GM21619 (cell line): ENCODE measurements at regions not wholly inside any gene's neighbourhood (a gene's known extent, or its start where the extent isn't known, plus 50 kb on each side); places are given as distances from the start of the nearest gene placed in this dataset.

Experiments
- ATAC-seq: cut with Tn5 transposase; IDR thresholded peaks from one replicate; pipeline ENCODE4 v1.9.1; 2021; ENCODE audit not compliant: unreplicated experiment

DNA sequence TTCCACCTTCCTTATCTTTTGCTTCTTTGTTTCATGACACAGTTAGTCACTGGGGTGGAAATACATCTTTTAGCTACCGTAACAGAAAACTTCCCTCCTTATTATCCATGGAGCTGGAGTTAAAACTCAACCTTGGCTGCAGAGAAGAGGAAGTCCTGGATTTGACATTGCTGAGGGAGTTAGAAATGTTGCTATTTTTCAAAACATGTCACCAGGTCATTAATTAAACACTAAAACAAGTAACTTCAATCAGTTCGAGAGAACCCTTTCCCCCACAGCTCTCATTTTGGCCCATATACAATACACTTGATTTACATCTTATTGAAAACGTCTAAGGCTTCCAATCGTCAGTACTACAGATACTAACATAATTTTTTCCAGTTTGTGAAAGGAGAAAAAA lies 237.9 kb upstream of the CD180 start:
- ATAC-seq: no peak

DNA sequence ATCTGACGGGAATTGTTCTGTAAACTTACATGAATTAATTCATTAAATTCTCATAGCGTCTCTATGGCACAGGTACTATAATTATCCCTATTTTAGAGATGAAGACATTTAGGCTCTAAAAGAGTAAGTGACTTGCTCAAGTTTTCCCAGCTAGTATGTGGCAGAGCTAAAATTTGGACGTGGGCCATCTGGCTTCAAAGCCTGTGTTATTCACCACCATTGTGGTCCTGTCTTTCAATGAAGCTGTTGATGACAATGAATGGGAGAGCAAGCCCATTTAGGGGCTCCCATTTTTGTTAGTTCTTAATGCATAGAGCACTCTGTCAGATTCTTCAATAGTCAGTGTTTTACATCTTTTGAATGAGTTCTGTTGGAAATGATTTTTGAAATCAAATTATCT lies 236.0 kb upstream of the CD180 start:
- no peak for ATAC-seq

DNA sequence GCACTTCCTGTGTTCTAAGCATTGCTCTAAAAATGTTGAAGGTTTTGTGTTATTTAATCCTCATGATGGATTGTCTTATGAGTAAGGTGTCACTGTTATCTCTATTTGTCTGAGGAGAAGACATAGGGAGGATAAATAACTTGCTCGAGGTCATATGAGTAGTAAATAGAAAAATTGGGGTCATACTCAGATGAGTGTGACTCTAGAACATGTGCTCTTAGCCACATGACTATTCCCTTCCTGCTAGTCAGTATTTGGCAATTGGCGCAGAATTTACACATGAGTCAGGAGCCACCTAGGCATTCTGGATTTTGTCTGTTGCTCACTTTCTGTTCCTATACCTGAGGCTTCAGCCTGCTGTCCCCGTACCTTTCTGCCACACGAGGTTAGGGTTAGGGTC lies 234.6 kb upstream of the CD180 start:
- no peak for ATAC-seq

DNA sequence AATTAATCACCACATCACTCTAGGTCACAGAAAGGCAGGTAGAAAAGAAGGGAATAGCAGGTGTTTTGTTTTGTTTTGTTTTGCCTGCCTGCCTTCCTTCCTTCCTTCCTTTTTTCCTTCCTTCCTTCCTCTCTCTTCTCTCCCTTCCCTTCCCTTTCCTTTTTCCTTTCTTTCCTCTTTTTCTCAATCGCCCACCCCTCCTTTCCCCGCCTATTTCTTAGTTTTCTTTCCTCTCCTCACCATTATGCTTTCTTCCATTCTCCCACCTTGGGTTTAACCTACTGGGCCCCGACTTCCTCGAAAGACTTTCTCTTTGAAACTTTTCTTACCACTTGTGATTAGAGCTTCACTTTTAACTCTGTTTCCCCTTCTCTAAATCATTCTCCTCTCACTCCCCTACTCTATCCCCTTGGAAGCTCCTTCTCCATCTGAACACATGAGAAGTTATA lies 231.3 kb upstream of the CD180 start:
- no peak for ATAC-seq

DNA sequence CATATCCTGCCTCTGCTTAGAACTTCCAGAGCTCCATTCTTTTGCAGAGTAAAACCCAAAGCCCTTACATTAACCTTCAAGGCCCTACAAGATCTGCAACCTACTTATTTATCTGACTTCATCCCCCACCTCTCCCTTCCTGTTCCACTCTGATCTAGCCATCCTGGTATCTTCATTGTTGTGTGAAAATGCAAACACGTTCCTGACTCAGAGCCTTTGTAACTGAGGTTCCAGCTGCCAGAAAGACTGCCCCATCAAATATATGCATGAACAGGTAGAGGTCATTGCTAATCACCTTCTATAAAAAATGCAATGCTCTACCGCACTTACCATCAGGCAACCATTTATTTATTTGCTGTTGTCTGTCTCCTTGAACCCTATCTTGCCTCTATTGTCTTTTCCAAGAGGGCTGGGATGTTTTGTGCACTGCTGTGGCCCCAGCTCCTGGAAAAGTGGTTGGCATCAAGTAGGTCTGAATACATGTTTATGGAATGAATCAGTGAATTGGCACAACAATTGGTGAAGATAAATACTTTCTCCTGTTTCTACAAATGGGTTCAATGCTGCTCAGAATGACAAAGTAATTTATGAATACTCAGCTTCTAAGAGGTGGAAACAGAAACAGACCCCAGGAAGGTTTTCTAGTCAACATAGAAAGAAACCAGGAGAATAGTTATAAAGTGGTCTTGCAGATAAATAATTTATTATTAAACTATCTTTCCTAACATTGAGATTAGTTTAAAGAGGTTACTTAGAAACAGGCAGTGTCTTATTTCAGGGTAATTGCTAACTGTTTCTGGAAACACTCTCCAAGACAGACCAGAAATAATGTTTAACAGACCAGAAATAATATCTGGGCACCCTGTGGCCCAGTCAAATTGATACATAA lies 230.6 kb upstream of the CD180 start:
- no peak for ATAC-seq

DNA sequence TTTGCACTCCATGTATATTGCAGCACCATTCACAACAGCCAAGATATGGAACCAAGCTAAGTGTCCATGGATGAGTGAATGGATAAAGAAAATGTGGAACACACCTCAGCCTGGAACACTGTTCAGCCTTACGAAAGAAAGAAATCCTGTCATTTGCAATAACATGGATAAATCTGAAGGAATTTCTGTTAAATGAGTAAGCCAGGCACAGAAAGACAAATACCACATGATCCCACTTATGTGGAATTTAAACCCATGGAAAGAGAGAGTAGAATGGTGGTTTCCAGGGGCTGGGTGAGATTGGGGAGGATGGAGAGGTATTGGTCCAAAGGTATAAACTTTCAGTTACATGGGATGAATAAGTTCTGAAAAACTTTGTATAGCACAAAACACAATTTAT lies 228.9 kb upstream of the CD180 start:
- no peak for ATAC-seq

DNA sequence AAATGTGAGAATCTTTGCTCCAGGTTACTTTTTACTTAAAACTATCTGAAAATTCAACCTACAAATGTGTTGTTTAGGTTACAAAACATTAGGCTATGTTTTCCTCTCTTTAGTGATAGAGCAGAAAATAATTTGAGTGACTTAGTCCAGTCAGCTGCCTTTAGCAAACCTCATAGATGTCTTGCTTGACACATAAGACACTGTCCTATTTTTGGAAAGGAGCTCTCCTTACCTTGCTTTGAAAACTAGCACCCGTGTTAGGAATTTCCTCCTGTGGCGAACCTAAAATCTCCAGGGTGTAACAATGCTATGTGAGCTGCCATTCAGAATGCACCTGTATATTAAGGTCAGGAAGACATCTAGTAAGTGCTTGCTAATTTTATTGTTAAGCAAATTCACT lies 221.2 kb upstream of the CD180 start:
- no peak for ATAC-seq

DNA sequence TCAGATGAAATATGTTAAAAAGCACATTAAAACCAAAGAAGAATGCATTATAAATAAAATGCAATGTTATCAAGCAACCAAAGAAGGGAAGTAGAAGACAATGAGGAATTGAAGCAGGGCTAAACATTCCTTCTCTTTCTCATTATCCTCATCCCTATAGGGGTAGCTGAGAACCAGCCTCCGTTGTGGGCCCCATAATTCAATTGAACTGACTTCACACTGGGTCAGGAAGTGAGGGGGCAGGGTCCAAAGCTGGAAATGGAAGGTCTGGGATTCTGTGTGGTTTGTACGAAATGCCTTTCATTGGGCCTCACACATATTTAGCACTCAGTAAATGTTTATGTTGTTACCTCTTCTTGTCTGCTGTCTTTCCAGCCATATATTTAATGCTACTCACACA lies 220.4 kb upstream of the CD180 start:
- no peak for ATAC-seq

DNA sequence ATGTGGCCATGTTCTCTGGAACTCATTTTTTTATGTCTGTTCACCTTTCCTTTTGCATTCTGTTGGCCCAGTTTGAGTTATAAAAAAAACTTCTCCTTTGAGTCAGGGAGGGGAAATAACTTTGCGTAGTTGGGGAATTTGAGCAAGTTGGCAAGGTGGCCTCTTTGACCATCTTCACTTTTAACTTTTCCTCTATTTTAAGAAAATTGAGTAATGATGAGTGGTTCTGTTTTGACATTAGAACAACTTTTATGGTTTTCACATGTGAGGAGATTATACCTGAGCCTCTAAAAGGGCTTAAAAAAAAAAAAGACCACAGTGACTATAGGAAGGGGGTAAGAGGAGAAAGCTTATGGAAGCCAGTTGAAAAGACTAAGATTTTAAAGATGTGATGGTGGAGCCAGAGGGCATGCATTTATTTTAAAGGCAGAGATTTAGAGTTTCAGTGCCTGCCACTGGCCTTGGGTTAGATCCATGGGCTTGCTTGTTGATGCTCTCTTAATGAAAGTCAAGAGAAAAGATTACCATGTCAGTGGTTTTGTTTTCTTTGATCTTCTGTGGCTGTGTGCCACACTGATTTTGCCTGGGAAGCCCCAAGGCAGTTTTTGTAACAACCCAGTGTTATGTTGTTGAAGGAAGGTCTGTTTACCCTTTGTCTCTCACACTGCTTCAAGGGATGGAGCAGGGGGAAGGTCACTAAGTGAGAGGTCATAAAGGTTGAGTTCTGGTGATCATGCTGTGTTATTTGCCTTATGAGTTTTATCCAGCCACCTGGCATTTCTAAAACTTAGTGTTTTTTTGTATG lies 219.7 kb upstream of the CD180 start:
- peak; percentile 56 for ATAC-seq

DNA sequence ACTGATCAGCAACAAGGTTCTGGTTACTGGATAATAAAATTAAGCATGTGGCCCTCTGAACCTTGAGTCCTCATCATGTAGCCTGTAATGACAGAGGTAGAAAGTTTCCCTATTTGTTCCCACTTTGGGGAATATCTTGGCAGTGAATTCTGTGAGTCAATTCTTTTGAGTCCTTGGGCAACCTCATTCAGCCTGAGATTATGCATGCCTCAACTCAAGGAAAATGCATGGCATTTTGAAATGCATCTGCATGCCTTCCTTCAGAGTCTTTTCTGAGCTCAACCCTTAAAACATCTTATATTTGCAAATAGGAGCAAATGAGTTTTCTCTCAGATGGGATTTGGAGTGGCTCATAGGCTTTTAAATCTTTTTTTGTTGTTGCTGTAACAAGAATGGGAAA lies 218.1 kb upstream of the CD180 start:
- ATAC-seq: no peak

DNA sequence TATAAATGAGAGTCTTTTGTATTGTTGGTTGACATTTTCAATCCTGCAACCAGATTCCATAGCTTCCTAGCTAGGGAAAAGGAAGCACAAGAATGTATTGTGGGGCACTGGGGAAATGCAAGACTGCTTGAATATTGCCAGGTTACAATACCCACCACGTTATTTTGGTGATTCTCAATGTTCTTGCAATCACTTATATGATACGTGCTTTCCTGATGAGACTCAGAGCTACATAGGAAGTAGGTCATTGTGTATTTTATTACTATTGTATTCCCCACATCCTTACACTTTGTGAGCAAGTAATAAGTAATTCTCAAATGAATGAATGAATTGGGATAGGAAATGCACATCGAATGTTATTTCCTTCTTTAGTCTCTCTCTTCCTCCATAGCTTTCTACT lies 217.1 kb upstream of the CD180 start:
- ATAC-seq: no peak

DNA sequence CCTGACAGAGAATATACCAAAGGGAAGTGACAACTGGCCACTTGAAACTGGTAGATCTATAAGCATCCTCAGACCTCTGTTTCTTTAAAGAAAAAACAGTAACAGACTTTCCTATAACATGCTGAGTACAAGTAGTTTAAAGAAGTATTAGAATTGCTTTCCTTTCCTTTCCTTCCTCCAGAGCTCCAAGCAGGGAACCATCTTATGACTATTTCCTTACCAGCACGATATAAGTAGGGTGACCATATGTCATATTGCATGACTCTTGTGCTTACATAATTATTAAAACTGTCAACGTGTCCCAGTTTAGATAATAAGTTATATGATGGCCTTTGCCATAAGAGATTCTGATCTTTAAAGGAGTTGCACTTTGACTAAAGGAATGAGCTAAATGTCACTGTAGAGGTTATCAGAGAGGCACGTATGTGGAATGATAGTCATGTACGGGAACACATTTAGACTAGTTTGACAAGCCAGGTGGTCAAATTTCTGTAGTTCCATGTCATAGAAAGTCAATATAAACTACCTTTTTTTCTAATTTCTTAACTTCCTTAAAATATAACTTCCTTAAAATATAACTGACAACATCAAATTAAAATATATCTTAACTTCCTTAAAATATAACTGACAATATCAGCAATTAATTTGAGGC lies 212.7 kb upstream of the CD180 start:
- no peak for ATAC-seq

DNA sequence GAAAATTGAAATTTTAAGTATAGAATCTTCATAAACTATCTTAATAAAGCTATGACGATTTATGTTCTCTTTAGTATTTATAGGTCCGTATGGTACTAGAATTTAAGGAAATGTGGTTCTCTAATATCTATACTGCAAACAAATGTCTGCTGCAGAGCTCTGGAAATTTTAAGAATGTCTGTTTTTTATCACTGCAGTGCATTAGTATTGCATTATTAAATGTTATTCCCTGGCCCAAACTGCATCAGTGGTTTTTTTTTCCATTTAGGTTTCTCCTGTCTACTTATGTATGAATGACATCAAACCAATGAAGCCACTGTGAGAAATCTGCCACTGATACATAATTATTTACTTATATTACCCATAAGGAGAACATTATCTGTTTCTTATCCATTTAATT lies 211.4 kb upstream of the CD180 start:
- ATAC-seq: no peak

DNA sequence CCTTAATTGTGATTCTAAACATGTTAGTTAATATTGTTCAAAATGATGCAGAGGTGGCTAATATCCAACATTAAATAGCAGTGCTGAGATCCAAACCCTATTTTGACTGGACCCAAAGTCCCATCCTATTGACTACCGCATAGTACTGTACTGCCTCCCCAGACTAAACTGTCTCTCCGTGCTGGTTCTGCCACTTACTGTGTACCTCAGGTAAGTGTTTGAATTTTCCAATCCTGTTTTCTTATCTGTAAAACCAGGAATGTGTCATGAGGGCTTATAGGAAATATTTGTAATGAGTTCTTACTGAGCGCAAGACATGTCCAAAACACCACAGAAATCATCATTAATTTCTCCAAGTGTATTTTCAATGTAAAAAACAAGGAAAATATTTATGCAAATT lies 209.2 kb upstream of the CD180 start:
- no peak for ATAC-seq

DNA sequence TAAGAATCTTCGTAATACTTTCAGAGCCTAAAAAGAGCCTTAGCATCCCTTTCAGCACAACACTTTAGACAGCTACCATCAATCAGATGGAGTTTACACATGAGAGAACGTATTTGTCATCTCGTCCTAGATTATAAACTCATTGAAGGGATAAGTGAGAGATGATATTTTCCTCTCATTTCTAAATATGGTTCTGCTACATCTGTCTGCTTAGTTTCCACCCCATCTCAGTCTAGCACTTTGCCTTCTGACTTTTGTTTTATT lies 208.4 kb upstream of the CD180 start:
- no peak for ATAC-seq

DNA sequence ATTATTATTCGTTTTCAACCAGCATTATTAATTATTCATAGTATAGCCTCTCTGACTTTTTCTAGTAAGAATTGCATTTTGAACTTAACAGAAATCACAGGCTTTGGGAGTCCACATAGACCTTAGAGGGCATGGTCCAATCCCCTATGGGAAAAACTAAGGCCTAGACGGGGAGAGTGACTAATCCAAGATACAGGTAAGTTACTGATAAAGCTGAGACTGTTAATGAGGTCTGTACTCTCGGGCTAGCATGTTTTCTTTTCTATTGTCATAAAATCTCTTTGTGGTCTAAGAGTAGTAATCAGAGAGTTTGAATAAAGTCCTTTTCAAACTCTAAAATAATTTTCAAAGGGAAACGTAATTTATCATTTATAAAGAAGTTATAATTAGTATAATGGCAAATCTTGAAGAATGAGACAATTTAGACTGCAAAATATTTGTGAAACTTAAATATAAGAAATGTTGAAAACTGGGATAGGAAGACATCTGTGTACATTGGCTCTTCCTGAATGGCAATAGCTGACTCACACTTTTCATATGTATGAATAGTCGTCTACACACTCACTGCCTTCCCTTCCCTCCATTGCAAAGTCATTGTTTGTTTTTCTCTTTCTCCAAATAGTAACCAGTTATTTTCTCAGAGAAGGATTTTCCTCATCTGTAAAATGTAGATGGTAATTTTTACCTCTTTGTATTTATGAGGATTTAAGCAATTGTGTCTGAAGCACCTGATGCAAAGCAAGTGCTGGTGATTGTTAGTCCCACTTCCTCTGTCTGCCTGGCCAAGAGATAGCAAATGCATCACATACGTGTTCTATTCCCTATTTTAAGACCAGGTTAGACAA lies 207.9 kb upstream of the CD180 start:
- ATAC-seq: no peak

DNA sequence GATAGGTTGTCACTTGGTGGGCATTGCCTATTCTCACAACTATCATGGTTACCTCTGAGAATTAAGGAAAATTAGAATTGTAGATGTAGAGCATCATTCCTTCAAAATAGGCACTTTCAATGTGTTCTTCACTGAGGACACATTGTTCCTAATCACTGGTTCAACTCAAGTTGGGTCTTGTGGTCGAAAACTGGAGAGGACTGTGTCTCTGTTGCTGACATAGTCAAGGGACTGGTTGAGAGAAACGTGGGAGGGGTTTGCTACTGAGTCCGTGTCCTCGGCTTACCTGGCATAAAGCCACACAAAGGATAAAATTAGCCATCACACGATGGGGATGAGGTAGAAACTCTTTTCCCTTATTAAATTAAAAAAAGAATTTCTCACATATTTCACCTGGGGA lies 205.9 kb upstream of the CD180 start:
- no peak for ATAC-seq

DNA sequence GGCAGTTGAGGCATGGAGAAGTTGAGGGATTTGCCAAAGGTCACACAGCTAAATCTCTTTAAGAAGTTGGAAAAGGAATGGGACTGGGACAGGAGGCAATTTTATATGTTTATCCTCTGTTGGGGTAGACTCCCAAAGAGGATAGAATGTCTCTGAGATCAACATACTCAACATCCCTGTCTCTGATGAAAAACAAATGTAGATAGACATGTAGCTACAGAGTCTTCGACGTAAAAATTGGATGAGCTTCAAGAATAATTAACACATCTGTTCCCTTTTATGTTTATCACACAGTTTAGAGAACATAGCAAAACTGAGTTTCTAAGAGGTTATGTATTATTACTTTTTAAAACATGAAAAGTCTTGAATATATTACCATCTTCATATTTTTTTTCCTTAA lies 204.6 kb upstream of the CD180 start:
- ATAC-seq: no peak

DNA sequence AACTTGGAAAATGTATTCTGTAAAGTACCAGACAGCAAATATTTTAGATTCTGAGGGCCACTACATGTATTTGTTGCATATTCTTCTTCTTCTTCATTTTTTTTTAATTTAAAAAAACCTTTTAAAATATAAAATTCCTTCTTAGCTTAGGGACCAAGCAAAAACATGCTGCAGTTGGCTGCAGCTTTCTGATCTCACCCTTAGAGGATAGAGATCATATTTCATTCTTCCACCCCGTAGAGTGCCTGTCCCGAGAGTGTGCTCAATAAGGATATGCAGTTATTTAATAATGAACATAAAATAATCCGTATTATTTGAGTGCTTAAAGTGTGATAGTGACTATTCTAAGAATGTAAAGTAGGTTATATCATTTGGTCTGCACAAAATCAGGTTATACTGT lies 204.2 kb upstream of the CD180 start:
- ATAC-seq: no peak

DNA sequence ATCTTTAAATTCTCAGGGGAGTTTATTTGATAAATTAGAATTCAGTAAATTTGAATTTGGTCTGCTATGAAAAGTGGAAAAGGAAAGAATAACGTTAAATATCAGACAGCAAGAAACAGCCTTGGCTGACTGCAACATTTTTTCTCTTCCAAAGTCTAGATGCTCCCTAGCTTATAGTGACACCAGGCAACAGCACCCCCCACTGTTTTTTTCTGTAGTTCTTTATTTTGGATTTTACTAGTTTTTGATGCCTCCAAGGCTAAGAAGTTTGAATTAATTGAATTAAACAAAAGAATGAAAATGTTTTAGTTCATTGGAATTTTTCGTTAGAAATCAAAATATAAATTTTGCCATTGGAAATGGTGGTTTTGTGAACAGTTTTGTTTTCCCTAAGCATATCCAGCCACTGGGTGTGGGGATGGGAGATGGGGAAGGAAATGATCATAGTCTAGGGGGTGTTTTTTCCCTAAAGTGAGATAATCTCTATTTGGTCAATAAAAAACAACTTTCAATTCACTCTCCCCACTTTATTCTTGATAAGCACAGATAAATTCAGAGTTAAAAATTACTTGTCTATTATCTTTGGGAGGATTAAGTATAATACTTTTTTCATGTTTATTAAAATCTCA lies 199.3 kb upstream of the CD180 start:
- no peak for ATAC-seq

DNA sequence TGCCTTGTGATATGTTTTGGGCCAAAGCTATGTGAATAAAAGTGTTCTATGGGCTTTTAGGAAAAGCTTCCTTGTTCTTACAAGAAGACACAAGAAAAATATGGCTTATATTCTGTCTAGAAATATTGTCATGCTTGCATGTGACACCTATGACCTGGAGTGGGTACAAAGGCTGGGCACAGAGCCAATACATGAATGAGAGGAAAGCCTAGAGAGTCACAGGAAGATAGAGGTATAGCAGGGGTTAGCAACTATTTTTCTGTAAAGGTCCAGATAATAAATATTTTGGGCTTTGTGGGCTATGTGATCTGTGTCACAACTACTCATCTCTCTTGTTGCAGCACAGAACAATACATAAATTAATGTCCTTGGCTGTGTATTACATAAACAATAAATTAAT lies 196.6 kb upstream of the CD180 start:
- no peak for ATAC-seq
